Psoas muscle (tissue), 7 donors: ENCODE measurements at regions not wholly inside any gene's neighbourhood (a gene's known extent, or its start where the extent isn't known, plus 50 kb on each side); places are given as distances from the start of the nearest gene placed in this dataset.
A peak's percentile ranks its signal among the peaks of the same experiment; 100 is the strongest.

Experiments used
- ATAC-seq, 4 donors: fragments of 200-7000 bp; cut with Tn5 transposase; one replicate each; pipeline ENCODE4 v1.9.1; 2020; ENCODE audit warnings: moderate library complexity in 3 of 4, mild to moderate bottlenecking in 2 of 4
- DNase-seq, 2 donors: peaks; one replicate each; pipeline ENCODE4 v3.0.0-alpha.2; 2020
- H3K27ac ChIP-seq: fragments of 200-600 bp; one replicate; pipeline ENCODE4 v1.8.0; 2022
- H3K27me3 ChIP-seq, 3 donors: fragments of 200-600 bp in 1 of 3; one replicate each; pipeline versions ENCODE4 v1.6.1 to v1.8.0; 2013 to 2022; ENCODE audit warnings: low read length in 2 of 3, mild to moderate bottlenecking in 2 of 3, moderate library complexity in 1 of 3; ENCODE audit not compliant: insufficient read depth in 3 of 3
- H3K36me3 ChIP-seq, 2 donors: fragments of 200-600 bp in 1 of 2; one replicate each; pipeline versions ENCODE4 v1.6.1 to v1.8.0; 2013 to 2022; ENCODE audit warnings: low read depth in 1 of 2, mild to moderate bottlenecking in 1 of 2, moderate library complexity in 1 of 2; ENCODE audit not compliant: insufficient read depth in 1 of 2
- H3K4me1 ChIP-seq: fragments of 200-600 bp; one replicate; pipeline ENCODE4 v1.8.0; 2022
- H3K4me3 ChIP-seq: fragments of 200-600 bp; one replicate; pipeline ENCODE4 v1.8.0; 2022; ENCODE audit warnings: mild to moderate bottlenecking
- H3K9me3 ChIP-seq: fragments of 200-600 bp; one replicate; pipeline ENCODE4 v1.8.0; 2022
- CTCF ChIP-seq: fragments of 200-600 bp; IDR thresholded peaks from one replicate; pipeline ENCODE4 v1.8.0; 2022; ENCODE audit warnings: antibody characterized with exemption
- WGBS, 3 donors: extraction: QIAGEN DNeasy Blood & Tissue Kit; methylation state at CpG; one replicate each; pipeline versions ENCODE4 v1.1.6 to v1.1.7; 2013; 5-methylcytosine and 5-hydroxymethylcytosine counted together
- intact Hi-C, 2 donors: fragments of 100-400 bp; cut with DNase I; formaldehyde crosslinking; loops; one replicate each; pipeline versions ENCODE4 v1.11.0 to v1.14.2; 2022
- donor health status: healthy with polysubstance abuse.
- donor health status: DM: no; HTN: no; CAD: no; lungs with moderate emphysema.
- donor health status: Bipolar disorder and iron deficiency.
- donor health status: healthy.
- donor health status: DM: yes; HTN: yes; CAD: no.
- donor health status: DM: no; HTN: no; CAD: no.
- donor health status: DM: yes; HTN: yes; CAD: no.

DNA sequence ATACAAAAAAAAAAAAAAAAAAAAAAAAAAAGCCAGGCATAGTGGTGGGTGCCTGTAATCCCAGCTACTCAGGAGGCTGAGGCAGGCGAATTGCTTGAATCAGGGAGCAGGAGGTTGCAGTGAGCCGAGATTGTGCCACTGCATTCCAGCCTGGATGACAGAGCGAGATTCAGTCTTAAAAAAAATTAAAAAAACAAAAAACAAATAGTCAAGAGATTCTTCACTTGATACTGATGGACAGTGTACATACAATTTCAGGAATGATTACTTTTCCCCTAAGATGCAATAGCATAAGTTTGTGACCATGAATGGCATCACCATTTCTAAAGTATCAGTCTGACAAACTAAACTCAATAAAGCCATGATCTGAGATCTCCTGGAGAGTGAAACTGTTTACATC is 60.8 kb upstream of the IVNS1ABP start:
- WGBS, 3 donors, result 84 to 88% (median 85%) methylated on average over 3 of the region's 3 CpGs
- H3K9me3 ChIP-seq, result no peaks in the 10 kb centered on the region
- no peak for ATAC-seq
- no peak overlapping the region for H3K4me3 ChIP-seq
- intact Hi-C loops, result no loop called here
- H3K36me3 ChIP-seq, result no peaks in the 10 kb centered on the region
- TF ChIP-seq CTCF, result no peak
- no peak overlapping the region for H3K27ac ChIP-seq
- peaks cover 0 to 2% (median 0%) of the 10 kb centered on the region in 3 donors for H3K27me3 ChIP-seq
- no peak for DNase-seq
- H3K4me1 ChIP-seq, result no peaks in the 10 kb centered on the region

GRCh38 chr1:185376840-185377635 is 60.0 kb upstream of the IVNS1ABP start:
- no peak overlapping the region for H3K4me3 ChIP-seq
- no peak overlapping the region for H3K27ac ChIP-seq
- ATAC-seq (no peak), DNase-seq (no peak)
- no peaks in the 10 kb centered on the region for H3K9me3 ChIP-seq
- no peak for TF ChIP-seq CTCF
- no peaks in the 10 kb centered on the region for H3K4me1 ChIP-seq
- intact Hi-C loops, result no loop called here
- H3K27me3 ChIP-seq, result peaks cover 0 to 2% (median 0%) of the 10 kb centered on the region in 3 donors
- no peaks in the 10 kb centered on the region for H3K36me3 ChIP-seq
- 80 to 82% (median 81%) methylated on average over 7 of the region's 7 CpGs for WGBS, 3 donors

- H3K9me3 ChIP-seq, result no peaks in the 10 kb centered on the region
- no peak for TF ChIP-seq CTCF
Observed at GRCh38 chr1:185376288-185376687, 59.2 kb upstream of the IVNS1ABP start.

GRCh38 chr1:185375583-185375982 is 58.5 kb upstream of the IVNS1ABP start:
- intact Hi-C loops, result no loop called here
- H3K4me1 ChIP-seq, result no peaks in the 10 kb centered on the region
- no peak for TF ChIP-seq CTCF
- no peaks in the 10 kb centered on the region for H3K9me3 ChIP-seq
- no peak overlapping the region for H3K4me3 ChIP-seq
- ATAC-seq, result peak in 1 of 4 donors; percentile 40
- no peaks in the 10 kb centered on the region for H3K36me3 ChIP-seq
- no peak overlapping the region for H3K27ac ChIP-seq
- 69 to 74% (median 70%) methylated on average over 6 of the region's 6 CpGs for WGBS, 3 donors
- DNase-seq, result peak; percentile 20 to 44
- peaks cover 0 to 2% (median 0%) of the 10 kb centered on the region in 3 donors for H3K27me3 ChIP-seq

More at GRCh38 chr1:185376288-185376687, 59.2 kb upstream of the IVNS1ABP start:
- intact Hi-C loops, result no loop called here
- Histone ChIP-seq H3K4me3 (no peak overlapping the region), H3K4me1 (no peaks in the 10 kb centered on the region), H3K27me3 (peaks cover 0 to 2% (median 0%) of the 10 kb centered on the region in 3 donors), H3K36me3 (no peaks in the 10 kb centered on the region), H3K27ac (no peak overlapping the region)
- WGBS, 3 donors, result 35 to 59% (median 56%) methylated on average over 2 of the region's 2 CpGs
- ATAC-seq (no peak), DNase-seq (no peak)
